ENCODE measurements at regions not wholly inside any gene's neighbourhood (a gene's known extent, or its start where the extent isn't known, plus 50 kb on each side); places are given as distances from the start of the nearest gene placed in this dataset.

DNA sequence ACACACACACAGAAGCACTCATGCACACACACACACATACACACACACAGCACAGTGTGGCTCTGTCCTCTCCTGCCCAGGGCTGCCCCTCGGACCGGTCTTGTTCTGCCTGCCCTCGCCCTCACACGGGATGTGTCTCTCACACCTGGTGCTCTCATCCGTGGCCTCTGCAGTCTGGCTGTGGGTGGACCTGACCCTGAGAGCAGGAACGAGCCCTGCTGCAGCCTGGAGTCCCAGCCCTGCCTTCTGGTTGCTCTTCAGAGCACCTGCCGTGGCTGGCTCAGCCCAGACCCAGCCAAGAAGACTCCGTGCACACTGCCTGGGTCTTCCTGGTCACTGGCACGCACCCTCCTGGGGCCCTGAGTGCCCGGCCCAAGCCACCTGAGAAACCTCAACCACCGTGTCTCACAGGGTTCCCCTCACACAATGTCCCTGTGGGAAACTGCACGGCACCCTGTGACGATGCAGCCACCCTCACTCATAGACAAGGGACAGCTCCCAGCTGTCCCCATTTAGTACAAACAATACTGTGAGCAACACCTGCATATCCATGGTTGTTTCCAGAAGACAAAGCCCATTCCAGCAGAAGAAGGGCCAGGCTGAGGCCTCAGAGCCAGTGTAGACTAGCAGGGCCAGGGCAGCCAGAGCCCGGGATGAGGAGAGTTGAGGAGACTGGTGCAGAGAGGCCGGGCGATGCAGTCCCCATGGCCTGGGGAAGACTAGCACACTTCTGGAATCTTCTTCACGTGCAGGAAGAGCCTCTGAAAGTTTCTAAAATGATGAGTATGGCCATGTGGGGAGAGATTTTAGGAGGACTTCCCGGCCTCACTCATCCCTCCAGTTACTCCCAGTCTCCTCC is 234.0 kb downstream of the NPHP4 start:
- Histone ChIP-seq H3K27me3 (ENCODE audit: low read length) (peaks cover 96% of the 10 kb centered on the region), H3F3A (ENCODE audit: low read length, unreplicated experiment) (no peaks in the 10 kb centered on the region), H2AFZ (ENCODE audit: low read length) (no peak overlapping the region), H4K20me1 (ENCODE audit: low read length) (no peaks in the 10 kb centered on the region), H3K27ac (ENCODE audit: low read length) (no peak overlapping the region), H3K9ac (ENCODE audit: low read length) (no peak overlapping the region), H3K9me2 (replicated peaks; ENCODE audit: low read length) (no peaks in the 10 kb centered on the region), H3K4me2 (ENCODE audit: low read length) (no peak overlapping the region), H3K36me3 (ENCODE audit: low read depth, low read length) (no peaks in the 10 kb centered on the region), H3K4me1 (ENCODE audit: insufficient read depth, low read length) (no peaks in the 10 kb centered on the region), H3K9me3 (ENCODE audit: low read length) (peaks cover 10% of the 10 kb centered on the region; the same call in 1 of the 2 replicates), H3K4me3 (ENCODE audit: low read length) (no peak overlapping the region), H3K79me2 (ENCODE audit: low read length) (no peaks in the 10 kb centered on the region)
- ChIA-PET CTCF (no interaction called here), POLR2A (ENCODE audit: unreplicated experiment) (no interaction called here)
- ATAC-seq (no peak), DNase-seq (no peak)
- intact Hi-C loops (cut with micrococcal nuclease) = no loop called here
- no TSS peak for BruUV-seq (replicated peaks)
- TF ChIP-seq EZH2 (IDR thresholded peaks at IDR 0.05; ENCODE audit: low read length, unreplicated experiment) (no peak), CTCF (conservative IDR thresholded peaks at IDR 0.05; ENCODE audit: low read depth, low read length) (no peak), EZH2phosphoT487 (IDR thresholded peaks at IDR 0.05; ENCODE audit: borderline replicate concordance, low read length) (no peak)

GRCh38 chr1:5757187-5757805 is 234.9 kb downstream of the NPHP4 start:
- ChIA-PET CTCF (no interaction called here), POLR2A (ENCODE audit: unreplicated experiment) (no interaction called here)
- H4K20me1 ChIP-seq (ENCODE audit: low read length) = no peaks in the 10 kb centered on the region
- H3F3A ChIP-seq (ENCODE audit: low read length, unreplicated experiment) = no peaks in the 10 kb centered on the region
- BruUV-seq (replicated peaks) = no TSS peak
- no peak overlapping the region for H3K4me2 ChIP-seq (ENCODE audit: low read length)
- no peaks in the 10 kb centered on the region for H3K79me2 ChIP-seq (ENCODE audit: low read length)
- H3K4me3 ChIP-seq (ENCODE audit: low read length) = no peak overlapping the region
- no peak overlapping the region for H3K9ac ChIP-seq (ENCODE audit: low read length)
- H3K36me3 ChIP-seq (ENCODE audit: low read depth, low read length) = no peaks in the 10 kb centered on the region
- peaks cover 97% of the 10 kb centered on the region for H3K27me3 ChIP-seq (ENCODE audit: low read length)
- no peaks in the 10 kb centered on the region for H3K9me2 ChIP-seq (replicated peaks; ENCODE audit: low read length)
- TF ChIP-seq CTCF (conservative IDR thresholded peaks at IDR 0.05; ENCODE audit: low read depth, low read length) (no peak), EZH2 (IDR thresholded peaks at IDR 0.05; ENCODE audit: low read length, unreplicated experiment) (no peak), EZH2phosphoT487 (IDR thresholded peaks at IDR 0.05; ENCODE audit: borderline replicate concordance, low read length) (no peak)
- peaks cover 10% of the 10 kb centered on the region; the same call in 1 of the 2 replicates for H3K9me3 ChIP-seq (ENCODE audit: low read length)
- H3K4me1 ChIP-seq (ENCODE audit: insufficient read depth, low read length) = no peaks in the 10 kb centered on the region
- no peak for DNase-seq
- no peak for ATAC-seq
- no peak overlapping the region for H2AFZ ChIP-seq (ENCODE audit: low read length)
- intact Hi-C loops (cut with micrococcal nuclease) = no loop called here
- no peak overlapping the region for H3K27ac ChIP-seq (ENCODE audit: low read length)
